ENCODE measurements at regions not wholly inside any gene's neighbourhood (a gene's known extent, or its start where the extent isn't known, plus 50 kb on each side); places are given as distances from the start of the nearest gene placed in this dataset.

DNA sequence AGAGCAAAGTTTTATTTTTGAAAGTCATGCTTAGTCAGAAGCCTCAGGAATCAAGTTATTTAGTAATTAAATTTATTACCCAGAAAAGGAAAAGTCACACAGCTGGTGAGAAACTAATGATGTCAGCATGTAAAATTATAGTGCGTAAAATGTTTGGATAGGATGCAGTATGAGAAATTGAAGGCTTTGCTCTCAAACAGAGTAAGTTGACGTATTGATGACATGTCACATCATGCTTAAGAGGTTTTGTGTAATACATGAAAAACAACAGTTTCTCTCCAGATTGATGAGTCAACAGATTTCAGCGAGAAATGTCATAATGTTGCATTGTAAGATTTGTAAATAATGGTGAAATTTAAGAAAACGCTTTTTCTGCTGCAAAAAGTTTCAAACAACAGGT, 769.8 kb downstream of the METTL15 start:
- TF ChIP-seq FOXM1 (IDR thresholded peaks at IDR 0.05; ENCODE audit: borderline replicate concordance, low read depth), result no peak
- no peak for TF ChIP-seq TAF1 (IDR thresholded peaks at IDR 0.05; ENCODE audit: low read depth)
- TF ChIP-seq CREB1 (IDR thresholded peaks at IDR 0.05; ENCODE audit: low read depth), result no peak
- no peak for TF ChIP-seq RAD21 (IDR thresholded peaks at IDR 0.05; ENCODE audit: low read depth)

DNA sequence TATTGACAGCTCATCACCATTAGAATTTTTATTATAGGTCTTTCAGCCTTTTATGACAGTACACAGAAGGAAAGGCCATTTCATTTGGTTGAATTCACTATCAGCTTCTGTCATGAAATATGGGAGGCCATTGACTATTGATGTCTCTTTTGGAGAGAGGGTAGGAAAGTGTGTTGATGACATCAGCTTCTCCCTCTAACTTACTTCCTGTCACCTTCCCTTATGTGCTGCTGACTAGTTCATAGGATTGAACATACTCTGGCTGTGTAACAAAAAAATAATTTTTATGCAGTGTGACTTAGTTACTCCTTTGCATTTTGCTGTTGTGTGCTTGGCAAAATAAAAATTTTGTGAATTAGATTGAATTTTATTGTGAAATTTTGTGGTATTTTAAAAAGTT, 769.2 kb downstream of the METTL15 start:
- TF ChIP-seq, protein P1, sequence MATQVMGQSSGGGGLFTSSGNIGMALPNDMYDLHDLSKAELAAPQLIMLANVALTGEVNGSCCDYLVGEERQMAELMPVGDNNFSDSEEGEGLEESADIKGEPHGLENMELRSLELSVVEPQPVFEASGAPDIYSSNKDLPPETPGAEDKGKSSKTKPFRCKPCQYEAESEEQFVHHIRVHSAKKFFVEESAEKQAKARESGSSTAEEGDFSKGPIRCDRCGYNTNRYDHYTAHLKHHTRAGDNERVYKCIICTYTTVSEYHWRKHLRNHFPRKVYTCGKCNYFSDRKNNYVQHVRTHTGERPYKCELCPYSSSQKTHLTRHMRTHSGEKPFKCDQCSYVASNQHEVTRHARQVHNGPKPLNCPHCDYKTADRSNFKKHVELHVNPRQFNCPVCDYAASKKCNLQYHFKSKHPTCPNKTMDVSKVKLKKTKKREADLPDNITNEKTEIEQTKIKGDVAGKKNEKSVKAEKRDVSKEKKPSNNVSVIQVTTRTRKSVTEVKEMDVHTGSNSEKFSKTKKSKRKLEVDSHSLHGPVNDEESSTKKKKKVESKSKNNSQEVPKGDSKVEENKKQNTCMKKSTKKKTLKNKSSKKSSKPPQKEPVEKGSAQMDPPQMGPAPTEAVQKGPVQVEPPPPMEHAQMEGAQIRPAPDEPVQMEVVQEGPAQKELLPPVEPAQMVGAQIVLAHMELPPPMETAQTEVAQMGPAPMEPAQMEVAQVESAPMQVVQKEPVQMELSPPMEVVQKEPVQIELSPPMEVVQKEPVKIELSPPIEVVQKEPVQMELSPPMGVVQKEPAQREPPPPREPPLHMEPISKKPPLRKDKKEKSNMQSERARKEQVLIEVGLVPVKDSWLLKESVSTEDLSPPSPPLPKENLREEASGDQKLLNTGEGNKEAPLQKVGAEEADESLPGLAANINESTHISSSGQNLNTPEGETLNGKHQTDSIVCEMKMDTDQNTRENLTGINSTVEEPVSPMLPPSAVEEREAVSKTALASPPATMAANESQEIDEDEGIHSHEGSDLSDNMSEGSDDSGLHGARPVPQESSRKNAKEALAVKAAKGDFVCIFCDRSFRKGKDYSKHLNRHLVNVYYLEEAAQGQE (IDR thresholded peaks at IDR 0.05; ENCODE audit: low read depth), result no peak
- TF ChIP-seq EP300 (IDR thresholded peaks at IDR 0.05; ENCODE audit: borderline replicate concordance), result no peak
- no peak for TF ChIP-seq EGR1 (IDR thresholded peaks at IDR 0.05)
- TF ChIP-seq ZBTB7A (IDR thresholded peaks at IDR 0.05; ENCODE audit: low read depth), result no peak
- TF ChIP-seq, protein P2, sequence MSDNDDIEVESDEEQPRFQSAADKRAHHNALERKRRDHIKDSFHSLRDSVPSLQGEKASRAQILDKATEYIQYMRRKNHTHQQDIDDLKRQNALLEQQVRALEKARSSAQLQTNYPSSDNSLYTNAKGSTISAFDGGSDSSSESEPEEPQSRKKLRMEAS (IDR thresholded peaks at IDR 0.05), result no peak
- no peak for TF ChIP-seq YY1 (IDR thresholded peaks at IDR 0.05; ENCODE audit: low read depth)
- TF ChIP-seq RAD21 (IDR thresholded peaks at IDR 0.05; ENCODE audit: low read depth), result no peak
- TF ChIP-seq, protein P3, sequence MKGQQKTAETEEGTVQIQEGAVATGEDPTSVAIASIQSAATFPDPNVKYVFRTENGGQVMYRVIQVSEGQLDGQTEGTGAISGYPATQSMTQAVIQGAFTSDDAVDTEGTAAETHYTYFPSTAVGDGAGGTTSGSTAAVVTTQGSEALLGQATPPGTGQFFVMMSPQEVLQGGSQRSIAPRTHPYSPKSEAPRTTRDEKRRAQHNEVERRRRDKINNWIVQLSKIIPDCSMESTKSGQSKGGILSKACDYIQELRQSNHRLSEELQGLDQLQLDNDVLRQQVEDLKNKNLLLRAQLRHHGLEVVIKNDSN (IDR thresholded peaks at IDR 0.05), result no peak
- TF ChIP-seq FOXM1 (IDR thresholded peaks at IDR 0.05; ENCODE audit: borderline replicate concordance, low read depth), result no peak
- no peak for TF ChIP-seq TEAD4 (IDR thresholded peaks at IDR 0.05)
- no peak for TF ChIP-seq NFIC (IDR thresholded peaks at IDR 0.05)
- no peak for TF ChIP-seq CEBPB (IDR thresholded peaks at IDR 0.05)
- TF ChIP-seq CREB1 (IDR thresholded peaks at IDR 0.05; ENCODE audit: low read depth), result no peak
- no peak for TF ChIP-seq TCF12 (IDR thresholded peaks at IDR 0.05; ENCODE audit: low read depth)

DNA sequence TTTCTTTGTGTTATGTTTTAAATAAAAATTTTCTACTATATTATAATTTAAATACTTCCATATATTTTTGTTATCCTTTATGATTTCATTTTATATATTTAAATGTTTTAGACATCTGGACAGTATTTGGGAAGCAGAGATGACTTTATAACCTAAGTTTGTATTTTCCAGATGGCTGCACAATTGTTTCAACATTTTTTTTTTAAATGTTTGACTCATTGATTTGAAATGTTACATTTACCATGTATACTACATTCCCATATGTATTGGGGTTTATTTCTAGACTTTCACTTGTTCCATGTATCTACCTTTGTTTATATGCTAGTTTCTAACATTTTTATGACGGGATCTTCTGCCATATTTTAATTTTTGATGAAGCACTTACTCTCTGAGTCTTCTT, 766.5 kb downstream of the METTL15 start:
- TF ChIP-seq, protein P2 (IDR thresholded peaks at IDR 0.05), result no peak

DNA sequence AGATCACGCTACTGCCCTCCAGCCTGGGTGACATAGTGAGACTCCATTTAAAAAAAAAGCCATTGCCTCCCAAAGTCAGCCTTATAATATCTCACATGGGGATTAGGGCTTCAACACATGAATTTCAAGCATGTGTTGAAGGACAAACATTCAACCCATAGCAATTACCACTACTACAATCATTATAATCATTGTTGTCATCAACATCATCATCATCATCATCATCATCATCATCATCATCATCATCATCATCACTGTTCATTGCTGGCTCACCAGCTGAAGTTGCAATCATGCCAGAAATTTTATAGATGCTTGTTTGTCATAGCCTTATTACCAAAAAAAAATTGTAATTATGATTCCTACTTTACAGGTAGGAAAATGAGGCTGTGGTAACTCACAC, 762.9 kb downstream of the METTL15 start:
- TF ChIP-seq, protein P3 (IDR thresholded peaks at IDR 0.05), result no peak
- TF ChIP-seq ZBTB7A (IDR thresholded peaks at IDR 0.05; ENCODE audit: low read depth) (no peak), CEBPB (IDR thresholded peaks at IDR 0.05) (no peak), EGR1 (IDR thresholded peaks at IDR 0.05) (no peak), TCF12 (IDR thresholded peaks at IDR 0.05; ENCODE audit: low read depth) (no peak), CREB1 (IDR thresholded peaks at IDR 0.05; ENCODE audit: low read depth) (no peak)
- TF ChIP-seq, protein P1 (IDR thresholded peaks at IDR 0.05; ENCODE audit: low read depth), result no peak

DNA sequence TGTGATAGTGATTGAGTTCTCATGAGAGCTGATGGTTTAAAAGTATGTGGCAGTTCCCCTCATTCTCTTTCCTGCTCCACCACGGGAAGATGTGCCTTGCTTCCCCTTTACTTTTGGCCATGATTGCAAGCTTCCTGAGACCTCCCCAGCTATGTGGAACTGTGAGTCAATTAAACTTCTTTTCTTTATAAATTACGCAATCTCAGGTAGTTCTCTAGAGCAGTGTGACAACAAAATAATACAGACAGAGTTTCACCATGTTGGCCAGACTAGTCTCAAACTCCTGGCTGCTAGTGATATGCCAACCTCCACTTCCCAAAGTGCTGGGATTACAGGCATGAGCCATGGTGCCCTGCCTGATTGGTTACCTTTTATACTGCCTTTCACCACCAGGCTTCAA, 755.2 kb downstream of the METTL15 start:
- TF ChIP-seq CEBPB (IDR thresholded peaks at IDR 0.05) (peak; percentile 70; the same call in 1 of the 2 replicates), FOXM1 (IDR thresholded peaks at IDR 0.05; ENCODE audit: borderline replicate concordance, low read depth) (no peak), YY1 (IDR thresholded peaks at IDR 0.05; ENCODE audit: low read depth) (no peak)

DNA sequence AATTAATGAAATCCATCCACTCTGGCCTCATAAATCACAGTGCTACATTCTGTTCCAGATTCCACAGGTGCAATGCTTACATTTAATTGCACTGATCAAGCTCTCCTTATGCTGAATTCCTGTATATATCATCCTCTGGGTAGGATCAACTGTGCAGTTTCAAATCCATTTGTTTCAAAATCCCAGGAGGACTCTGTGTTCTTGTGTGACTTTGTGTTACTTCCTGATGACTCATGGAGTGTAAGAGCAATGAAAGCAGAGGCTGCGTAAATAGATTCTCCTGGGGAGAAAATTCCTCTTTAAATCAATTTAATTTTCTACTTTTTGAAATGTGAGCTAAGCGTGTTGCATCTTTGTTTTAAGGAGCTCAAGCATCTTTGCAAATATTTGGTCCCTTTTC, 752.7 kb downstream of the METTL15 start:
- TF ChIP-seq TAF1 (IDR thresholded peaks at IDR 0.05; ENCODE audit: low read depth) (no peak), NFIC (IDR thresholded peaks at IDR 0.05) (no peak), YY1 (IDR thresholded peaks at IDR 0.05; ENCODE audit: low read depth) (no peak), EGR1 (IDR thresholded peaks at IDR 0.05) (no peak), CEBPB (IDR thresholded peaks at IDR 0.05) (no peak), FOXM1 (IDR thresholded peaks at IDR 0.05; ENCODE audit: borderline replicate concordance, low read depth) (no peak), TCF12 (IDR thresholded peaks at IDR 0.05; ENCODE audit: low read depth) (no peak)
- TF ChIP-seq, protein P1 (IDR thresholded peaks at IDR 0.05; ENCODE audit: low read depth), result no peak
- TF ChIP-seq, protein P3 (IDR thresholded peaks at IDR 0.05), result no peak

Data from Ishikawa (cell line).